ENCODE measurements at regions not wholly inside any gene's neighbourhood (a gene's known extent, or its start where the extent isn't known, plus 50 kb on each side); places are given as distances from the start of the nearest gene placed in this dataset.

GRCh38 chr4:155495572-155496293 lies 119.0 kb upstream of the MAP9 start:
- no peak overlapping the region for H3K4me3 ChIP-seq (ENCODE audit: low read depth, low read length)
- ChIA-PET CTCF (no interaction called here), POLR2A (no interaction called here)
- no peak for DNase-seq (ENCODE audit: low read depth, low spot score)
- TF ChIP-seq, protein P1, sequence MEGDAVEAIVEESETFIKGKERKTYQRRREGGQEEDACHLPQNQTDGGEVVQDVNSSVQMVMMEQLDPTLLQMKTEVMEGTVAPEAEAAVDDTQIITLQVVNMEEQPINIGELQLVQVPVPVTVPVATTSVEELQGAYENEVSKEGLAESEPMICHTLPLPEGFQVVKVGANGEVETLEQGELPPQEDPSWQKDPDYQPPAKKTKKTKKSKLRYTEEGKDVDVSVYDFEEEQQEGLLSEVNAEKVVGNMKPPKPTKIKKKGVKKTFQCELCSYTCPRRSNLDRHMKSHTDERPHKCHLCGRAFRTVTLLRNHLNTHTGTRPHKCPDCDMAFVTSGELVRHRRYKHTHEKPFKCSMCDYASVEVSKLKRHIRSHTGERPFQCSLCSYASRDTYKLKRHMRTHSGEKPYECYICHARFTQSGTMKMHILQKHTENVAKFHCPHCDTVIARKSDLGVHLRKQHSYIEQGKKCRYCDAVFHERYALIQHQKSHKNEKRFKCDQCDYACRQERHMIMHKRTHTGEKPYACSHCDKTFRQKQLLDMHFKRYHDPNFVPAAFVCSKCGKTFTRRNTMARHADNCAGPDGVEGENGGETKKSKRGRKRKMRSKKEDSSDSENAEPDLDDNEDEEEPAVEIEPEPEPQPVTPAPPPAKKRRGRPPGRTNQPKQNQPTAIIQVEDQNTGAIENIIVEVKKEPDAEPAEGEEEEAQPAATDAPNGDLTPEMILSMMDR (IDR thresholded peaks at IDR 0.05; ENCODE audit: insufficient read depth, low read length, missing control alignments) = no peak

DNA sequence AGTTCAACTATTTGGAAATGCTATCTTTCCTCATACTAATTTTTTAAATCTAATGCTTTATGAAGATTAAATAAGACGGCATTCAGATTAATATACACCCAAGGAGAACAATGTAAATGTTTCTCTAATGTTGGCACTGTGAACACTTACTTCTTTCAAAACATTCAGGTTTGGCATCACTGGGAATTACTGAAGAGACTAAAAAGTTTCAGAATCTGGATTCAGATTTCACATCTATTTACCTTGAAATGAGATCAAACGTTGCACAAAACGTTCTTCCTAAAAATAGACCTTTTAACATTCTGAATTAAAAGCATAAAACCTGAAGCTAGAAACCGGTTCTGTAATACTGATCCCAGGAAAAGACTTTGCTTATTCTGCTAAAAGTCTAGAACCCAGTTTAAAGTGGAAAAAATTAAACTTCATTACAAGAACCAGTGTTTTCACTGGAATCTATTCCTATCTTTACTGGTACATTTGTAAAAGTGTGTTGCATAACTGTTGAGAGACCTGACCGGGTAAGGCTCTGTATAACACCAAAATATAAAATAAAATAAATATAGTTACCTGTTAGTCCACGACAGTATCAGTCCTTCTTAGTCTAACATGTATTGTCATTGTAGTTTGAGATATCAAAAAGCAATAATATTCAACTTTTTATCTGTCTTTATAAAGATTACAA lies 117.4 kb upstream of the MAP9 start:
- POLR2A ChIA-PET = no interaction called here
- TF ChIP-seq, protein P1 (IDR thresholded peaks at IDR 0.05; ENCODE audit: insufficient read depth, low read length, missing control alignments) = no peak
- CTCF ChIA-PET = interaction anchor here (0.6 kb wide), 1 partner anchor 188 kb away, joined by 3 read pairs; no protein-coding TSS in a partner anchor
- no peak overlapping the region for H3K4me3 ChIP-seq (ENCODE audit: low read depth, low read length)
- DNase-seq (ENCODE audit: low read depth, low spot score) = no peak

DNA sequence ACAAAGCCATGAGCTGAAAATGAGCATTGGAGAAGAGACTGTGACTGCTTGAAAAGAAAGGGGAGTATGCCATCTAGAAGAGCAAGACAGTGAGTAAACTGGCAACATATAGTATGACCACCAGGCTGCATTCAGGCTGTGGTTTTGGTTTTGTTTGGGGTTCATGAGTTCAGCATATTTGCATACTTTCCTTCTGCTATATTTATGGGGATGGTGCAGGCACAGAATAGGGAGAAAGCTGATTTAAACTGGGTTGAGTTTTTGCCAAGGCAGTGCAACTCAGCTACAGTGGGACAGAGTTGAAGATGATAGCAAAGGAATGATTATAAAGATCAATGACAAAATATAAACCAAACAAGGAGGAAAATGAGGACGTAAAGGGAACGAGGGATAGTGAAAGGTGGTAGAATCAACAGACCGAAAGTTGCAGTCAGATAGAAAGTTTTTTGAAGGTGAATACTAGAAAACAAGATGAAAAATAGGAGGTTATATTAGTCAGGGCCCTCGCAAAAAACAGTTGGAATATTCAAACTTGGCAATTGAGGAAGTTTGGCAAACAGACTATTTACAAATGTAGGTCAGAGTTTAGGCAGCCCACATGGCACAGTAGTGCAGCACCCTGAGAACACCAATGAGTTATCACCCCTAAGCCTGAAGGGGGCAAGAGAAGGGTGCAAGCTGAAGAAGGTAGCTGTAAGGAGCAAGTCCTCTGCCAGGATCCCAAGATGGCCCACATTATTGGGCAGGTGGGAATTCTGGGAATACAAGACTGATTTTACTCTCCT lies 114.8 kb upstream of the MAP9 start:
- H3K4me3 ChIP-seq (ENCODE audit: low read depth, low read length) = no peak overlapping the region
- ChIA-PET POLR2A (no interaction called here), CTCF (no interaction called here)
- no peak for DNase-seq (ENCODE audit: low read depth, low spot score)
- TF ChIP-seq, protein P1 (IDR thresholded peaks at IDR 0.05; ENCODE audit: insufficient read depth, low read length, missing control alignments) = no peak

GRCh38 chr4:155489271-155489670 lies 112.5 kb upstream of the MAP9 start:
- ChIA-PET CTCF (no interaction called here), POLR2A (no interaction called here)
- no peak overlapping the region for H3K4me3 ChIP-seq (ENCODE audit: low read depth, low read length)
- no peak for DNase-seq (ENCODE audit: low read depth, low spot score)
- TF ChIP-seq, protein P1 (IDR thresholded peaks at IDR 0.05; ENCODE audit: insufficient read depth, low read length, missing control alignments) = no peak

DNA sequence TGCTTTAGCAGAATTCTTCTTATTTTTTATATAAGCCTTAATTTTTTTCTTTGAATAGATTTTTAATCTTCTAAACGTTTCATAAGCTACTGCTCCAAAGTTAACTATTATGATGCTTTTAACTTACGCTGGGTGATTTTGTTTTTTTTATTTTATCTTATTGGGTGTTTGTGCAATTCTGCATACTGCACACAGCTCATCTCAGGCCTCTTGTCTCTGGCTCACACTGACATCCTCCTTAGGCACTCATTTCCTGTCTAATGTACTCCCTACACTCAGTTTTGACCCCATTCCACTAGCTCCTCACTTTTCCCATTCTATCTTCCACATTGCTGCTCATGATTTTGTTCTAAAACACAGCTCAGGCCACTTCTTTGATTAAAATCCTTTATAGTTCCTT lies 111.9 kb upstream of the MAP9 start:
- POLR2A ChIA-PET = no interaction called here
- no peak for DNase-seq (ENCODE audit: low read depth, low spot score)

More for the DNA sequence above, 111.9 kb upstream of the MAP9 start:
- no peak overlapping the region for H3K4me3 ChIP-seq (ENCODE audit: low read depth, low read length)
- TF ChIP-seq, protein P1 (IDR thresholded peaks at IDR 0.05; ENCODE audit: insufficient read depth, low read length, missing control alignments) = no peak
- CTCF ChIA-PET = no interaction called here
